ENCODE measurements at regions not wholly inside any gene's neighbourhood (a gene's known extent, or its start where the extent isn't known, plus 50 kb on each side); places are given as distances from the start of the nearest gene placed in this dataset.
"Not testable (repeated sequence)": the region's sequence is repeated elsewhere in the genome, so short reads cannot be mapped to it uniquely, and the experiment has no call there.

GRCh38 chr13:50427511-50427910, 412.3 kb downstream of the KCNRG start:
- not testable (repeated sequence) for H3K4me3 ChIP-seq (ENCODE audit: low read depth in 1 of 2, low read length in 2 of 2); H3K36me3 ChIP-seq (ENCODE audit: insufficient read depth, low read length); H3K9ac ChIP-seq (ENCODE audit: low read length); H3K27ac ChIP-seq (ENCODE audit: low read depth, low read length); H3K9me3 ChIP-seq (ENCODE audit: low read length); H3K27me3 ChIP-seq (ENCODE audit: control insufficient read depth in 1 of 2, insufficient read depth in 2 of 2, low read length in 2 of 2); H3K4me1 ChIP-seq (ENCODE audit: insufficient read depth, low read length)

GRCh38 chr13:50428183-50428877, 413.1 kb downstream of the KCNRG start:
- Histone ChIP-seq H3K27ac (ENCODE audit: low read depth, low read length) (no peak overlapping the region), H3K4me3 (ENCODE audit: low read depth in 1 of 2, low read length in 2 of 2) (no peak overlapping the region)

DNA sequence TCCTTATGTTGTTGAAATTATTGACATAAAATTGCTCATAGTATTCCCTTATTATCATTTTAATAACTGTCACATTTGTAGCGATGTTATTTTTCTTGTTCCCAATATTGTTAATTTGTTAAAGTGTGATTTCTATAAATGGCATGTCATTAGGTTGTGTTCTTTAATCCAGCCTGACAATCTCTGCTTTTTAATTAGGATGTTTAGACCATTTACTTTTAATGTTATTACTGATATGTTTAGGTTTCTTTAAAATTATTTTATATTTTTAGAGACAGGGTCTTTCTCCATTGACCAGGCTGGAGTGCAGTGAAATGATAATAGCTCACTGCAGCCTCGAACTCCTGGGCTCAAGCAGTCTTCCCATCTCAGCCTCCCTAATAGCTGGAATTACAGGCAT, 408.5 kb downstream of the DLEU7 start:
- H3K27me3 ChIP-seq (ENCODE audit: control insufficient read depth in 1 of 2, insufficient read depth in 2 of 2, low read length in 2 of 2), result no peaks in the 10 kb centered on the region
- H3K4me1 ChIP-seq (ENCODE audit: insufficient read depth, low read length), result no peaks in the 10 kb centered on the region
- H3K9ac ChIP-seq (ENCODE audit: low read length), result no peak overlapping the region
- no peaks in the 10 kb centered on the region for H3K36me3 ChIP-seq (ENCODE audit: insufficient read depth, low read length)
- no peaks in the 10 kb centered on the region for H3K9me3 ChIP-seq (ENCODE audit: low read length)
- H3K4me3 ChIP-seq (ENCODE audit: low read depth in 1 of 2, low read length in 2 of 2), result no peak overlapping the region
- H3K27ac ChIP-seq (ENCODE audit: low read depth, low read length), result no peak overlapping the region

More at GRCh38 chr13:50428183-50428877, 413.1 kb downstream of the KCNRG start:
- Histone ChIP-seq H3K4me1 (ENCODE audit: insufficient read depth, low read length) (peaks cover under 1% of the 10 kb centered on the region), H3K36me3 (ENCODE audit: insufficient read depth, low read length) (no peaks in the 10 kb centered on the region), H3K9ac (ENCODE audit: low read length) (no peak overlapping the region), H3K27me3 (ENCODE audit: control insufficient read depth in 1 of 2, insufficient read depth in 2 of 2, low read length in 2 of 2) (no peaks in the 10 kb centered on the region), H3K9me3 (ENCODE audit: low read length) (no peaks in the 10 kb centered on the region)

DNA sequence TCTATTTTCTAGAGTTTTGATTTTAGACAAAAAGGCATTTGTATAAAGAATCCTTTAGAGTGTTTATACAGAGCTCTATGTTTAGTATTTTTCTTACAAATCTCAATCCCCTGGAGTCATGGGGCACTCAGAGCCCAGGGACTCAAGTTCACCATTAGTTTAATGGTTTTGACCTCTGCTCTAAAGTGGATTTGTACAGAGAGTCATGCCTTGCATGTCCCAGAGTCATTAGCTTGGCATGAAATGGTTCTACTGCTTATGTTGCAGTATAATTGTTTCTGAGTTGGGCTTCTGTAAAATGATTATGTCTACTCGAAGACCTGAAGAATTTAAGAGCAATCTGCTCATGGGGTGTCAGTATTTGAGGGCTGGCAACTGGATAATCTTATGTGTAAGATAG, 406.2 kb downstream of the DLEU7 start:
- H3K4me1 ChIP-seq (ENCODE audit: insufficient read depth, low read length), result no peaks in the 10 kb centered on the region
- no peaks in the 10 kb centered on the region for H3K9me3 ChIP-seq (ENCODE audit: low read length)
- no peak overlapping the region for H3K27ac ChIP-seq (ENCODE audit: low read depth, low read length)
- H3K36me3 ChIP-seq (ENCODE audit: insufficient read depth, low read length), result no peaks in the 10 kb centered on the region
- H3K27me3 ChIP-seq (ENCODE audit: control insufficient read depth in 1 of 2, insufficient read depth in 2 of 2, low read length in 2 of 2), result no peaks in the 10 kb centered on the region
- no peak overlapping the region for H3K9ac ChIP-seq (ENCODE audit: low read length)
- H3K4me3 ChIP-seq (ENCODE audit: low read depth in 1 of 2, low read length in 2 of 2), result no peak overlapping the region

DNA sequence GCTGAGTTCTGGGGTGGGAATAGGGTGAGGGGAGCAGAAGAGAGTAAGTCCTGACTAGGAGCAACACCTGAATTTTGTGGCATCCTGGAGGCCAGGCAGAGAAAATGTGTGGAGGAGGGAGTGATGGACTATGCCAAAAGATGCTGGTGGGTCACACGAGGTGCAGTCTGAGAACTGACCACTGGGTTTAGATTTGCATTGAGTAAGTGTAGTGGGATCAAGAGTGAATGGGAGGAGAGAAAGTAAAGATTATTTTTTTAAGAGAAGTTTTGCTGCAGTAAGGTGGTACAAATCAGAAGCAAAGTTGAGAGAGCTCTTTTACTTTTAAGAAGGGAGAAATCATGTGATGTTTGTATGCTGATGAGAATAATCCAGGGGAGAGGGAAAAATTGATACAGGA, 405.1 kb downstream of the DLEU7 start:
- H3K36me3 ChIP-seq (ENCODE audit: insufficient read depth, low read length), result no peaks in the 10 kb centered on the region
- no peaks in the 10 kb centered on the region for H3K9me3 ChIP-seq (ENCODE audit: low read length)
- H3K4me3 ChIP-seq (ENCODE audit: low read depth in 1 of 2, low read length in 2 of 2), result no peak overlapping the region
- H3K4me1 ChIP-seq (ENCODE audit: insufficient read depth, low read length), result no peaks in the 10 kb centered on the region
- H3K9ac ChIP-seq (ENCODE audit: low read length), result no peak overlapping the region
- H3K27ac ChIP-seq (ENCODE audit: low read depth, low read length), result no peak overlapping the region
- no peaks in the 10 kb centered on the region for H3K27me3 ChIP-seq (ENCODE audit: control insufficient read depth in 1 of 2, insufficient read depth in 2 of 2, low read length in 2 of 2)

- Histone ChIP-seq H3K4me1 (ENCODE audit: insufficient read depth, low read length) (no peaks in the 10 kb centered on the region), H3K27ac (ENCODE audit: low read depth, low read length) (no peak overlapping the region), H3K27me3 (ENCODE audit: control insufficient read depth in 1 of 2, insufficient read depth in 2 of 2, low read length in 2 of 2) (no peaks in the 10 kb centered on the region), H3K4me3 (ENCODE audit: low read depth in 1 of 2, low read length in 2 of 2) (no peak overlapping the region), H3K36me3 (ENCODE audit: insufficient read depth, low read length) (no peaks in the 10 kb centered on the region), H3K9me3 (ENCODE audit: low read length) (no peaks in the 10 kb centered on the region), H3K9ac (ENCODE audit: low read length) (no peak overlapping the region)
These were observed 402.4 kb downstream of the DLEU7 start for GRCh38 chr13:50441130-50441529.

- Histone ChIP-seq H3K36me3 (ENCODE audit: insufficient read depth, low read length) (no peaks in the 10 kb centered on the region), H3K4me3 (ENCODE audit: low read depth in 1 of 2, low read length in 2 of 2) (no peak overlapping the region), H3K9me3 (ENCODE audit: low read length) (no peaks in the 10 kb centered on the region), H3K27ac (ENCODE audit: low read depth, low read length) (no peak overlapping the region), H3K9ac (ENCODE audit: low read length) (no peak overlapping the region), H3K4me1 (ENCODE audit: insufficient read depth, low read length) (peaks cover 6% of the 10 kb centered on the region), H3K27me3 (ENCODE audit: control insufficient read depth in 1 of 2, insufficient read depth in 2 of 2, low read length in 2 of 2) (no peaks in the 10 kb centered on the region)
These were observed 398.8 kb downstream of the DLEU7 start for GRCh38 chr13:50444726-50445125.

DNA sequence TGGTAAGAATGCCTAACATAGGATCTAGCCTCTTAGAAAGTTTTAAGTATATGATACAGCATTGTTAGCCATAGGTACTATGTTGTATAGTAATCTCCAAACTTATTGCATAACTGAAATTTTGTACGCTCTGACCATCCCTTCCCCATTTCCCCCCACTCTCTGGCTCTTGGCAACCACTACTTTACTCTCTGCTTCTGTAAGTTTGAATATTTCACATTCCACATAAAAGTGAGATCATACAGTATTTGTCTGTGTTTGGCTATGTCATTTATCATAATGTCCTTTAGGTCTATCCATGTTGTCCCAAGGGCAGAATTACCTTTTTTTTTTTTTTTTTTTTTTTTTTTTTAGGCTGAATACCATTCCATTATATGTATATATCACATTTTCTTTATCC, 396.9 kb downstream of the DLEU7 start:
- no peak overlapping the region for H3K27ac ChIP-seq (ENCODE audit: low read depth, low read length)
- peaks cover 6% of the 10 kb centered on the region for H3K4me1 ChIP-seq (ENCODE audit: insufficient read depth, low read length)
- no peaks in the 10 kb centered on the region for H3K27me3 ChIP-seq (ENCODE audit: control insufficient read depth in 1 of 2, insufficient read depth in 2 of 2, low read length in 2 of 2)
- H3K36me3 ChIP-seq (ENCODE audit: insufficient read depth, low read length), result no peaks in the 10 kb centered on the region
- no peaks in the 10 kb centered on the region for H3K9me3 ChIP-seq (ENCODE audit: low read length)
- H3K9ac ChIP-seq (ENCODE audit: low read length), result no peak overlapping the region
- no peak overlapping the region for H3K4me3 ChIP-seq (ENCODE audit: low read depth in 1 of 2, low read length in 2 of 2)

- Histone ChIP-seq H3K27ac (ENCODE audit: low read depth, low read length) (no peak overlapping the region), H3K27me3 (ENCODE audit: control insufficient read depth in 1 of 2, insufficient read depth in 2 of 2, low read length in 2 of 2) (no peaks in the 10 kb centered on the region), H3K4me1 (ENCODE audit: insufficient read depth, low read length) (peaks cover 6% of the 10 kb centered on the region), H3K9me3 (ENCODE audit: low read length) (no peaks in the 10 kb centered on the region), H3K9ac (ENCODE audit: low read length) (no peak overlapping the region), H3K36me3 (ENCODE audit: insufficient read depth, low read length) (no peaks in the 10 kb centered on the region), H3K4me3 (ENCODE audit: low read depth in 1 of 2, low read length in 2 of 2) (no peak overlapping the region)
These were observed 394.9 kb downstream of the DLEU7 start for GRCh38 chr13:50448535-50448998.

DNA sequence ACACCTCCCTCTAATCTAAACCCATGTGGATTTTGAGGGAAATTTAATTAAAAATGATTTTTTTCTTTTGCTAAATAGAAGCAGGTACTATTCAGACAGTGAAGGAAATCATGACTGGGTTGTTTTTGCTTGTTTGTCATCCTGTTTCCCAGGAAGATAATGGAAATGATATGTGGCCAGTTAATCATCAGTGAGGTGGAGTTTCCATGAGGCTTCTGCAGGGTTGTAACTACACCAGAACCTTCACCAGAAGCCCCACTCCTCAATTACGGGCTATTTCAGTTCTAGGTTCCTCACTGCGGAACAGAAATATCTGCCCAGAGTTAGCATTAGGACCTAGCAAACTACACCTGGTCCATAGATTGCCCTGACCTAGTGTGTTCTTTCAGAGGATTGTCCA, 394.0 kb downstream of the DLEU7 start:
- H3K27ac ChIP-seq (ENCODE audit: low read depth, low read length), result no peak overlapping the region
- no peaks in the 10 kb centered on the region for H3K9me3 ChIP-seq (ENCODE audit: low read length)
- H3K27me3 ChIP-seq (ENCODE audit: control insufficient read depth in 1 of 2, insufficient read depth in 2 of 2, low read length in 2 of 2), result no peaks in the 10 kb centered on the region
- H3K4me1 ChIP-seq (ENCODE audit: insufficient read depth, low read length), result peaks cover 6% of the 10 kb centered on the region
- no peak overlapping the region for H3K4me3 ChIP-seq (ENCODE audit: low read depth in 1 of 2, low read length in 2 of 2)
- H3K36me3 ChIP-seq (ENCODE audit: insufficient read depth, low read length), result no peaks in the 10 kb centered on the region
- H3K9ac ChIP-seq (ENCODE audit: low read length), result no peak overlapping the region

GRCh38 chr13:50450279-50450678, 393.2 kb downstream of the DLEU7 start:
- Histone ChIP-seq H3K27ac (ENCODE audit: low read depth, low read length) (no peak overlapping the region), H3K4me3 (ENCODE audit: low read depth in 1 of 2, low read length in 2 of 2) (no peak overlapping the region), H3K9ac (ENCODE audit: low read length) (no peak overlapping the region), H3K27me3 (ENCODE audit: control insufficient read depth in 1 of 2, insufficient read depth in 2 of 2, low read length in 2 of 2) (no peaks in the 10 kb centered on the region), H3K36me3 (ENCODE audit: insufficient read depth, low read length) (no peaks in the 10 kb centered on the region), H3K4me1 (ENCODE audit: insufficient read depth, low read length) (peaks cover 6% of the 10 kb centered on the region), H3K9me3 (ENCODE audit: low read length) (no peaks in the 10 kb centered on the region)

DNA sequence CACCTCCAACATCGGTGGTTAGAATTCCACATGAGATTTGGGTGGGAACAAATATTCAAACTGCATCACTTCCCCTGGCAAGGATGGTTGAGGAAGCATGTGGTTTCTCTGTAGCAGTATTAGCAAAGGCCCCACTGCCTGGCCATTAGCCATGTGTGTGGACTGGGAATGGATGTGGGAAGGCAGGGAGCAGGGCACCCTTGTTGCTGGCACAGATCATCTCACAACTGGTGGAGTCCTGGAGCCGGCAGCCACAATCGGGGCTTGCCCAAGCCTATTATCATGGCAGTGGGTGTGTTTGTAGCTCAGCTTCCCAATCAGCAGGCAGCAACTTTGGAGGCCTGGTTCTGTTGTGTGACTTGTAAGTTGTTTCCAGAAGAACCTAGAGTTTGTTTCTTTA, 391.9 kb downstream of the DLEU7 start:
- Histone ChIP-seq H3K4me1 (ENCODE audit: insufficient read depth, low read length) (peaks cover 9% of the 10 kb centered on the region), H3K4me3 (ENCODE audit: low read depth in 1 of 2, low read length in 2 of 2) (no peak overlapping the region), H3K27me3 (ENCODE audit: control insufficient read depth in 1 of 2, insufficient read depth in 2 of 2, low read length in 2 of 2) (no peaks in the 10 kb centered on the region), H3K27ac (ENCODE audit: low read depth, low read length) (no peak overlapping the region), H3K36me3 (ENCODE audit: insufficient read depth, low read length) (no peaks in the 10 kb centered on the region), H3K9ac (ENCODE audit: low read length) (no peak overlapping the region), H3K9me3 (ENCODE audit: low read length) (no peaks in the 10 kb centered on the region)

Measured in muscle layer of colon (tissue), 2 donors.